H1 (cell line): ENCODE measurements at regions not wholly inside any gene's neighbourhood (a gene's known extent, or its start where the extent isn't known, plus 50 kb on each side); places are given as distances from the start of the nearest gene placed in this dataset.

Experiments
- ASH2L ChIP-seq: fragments of 200-600, 300-600 bp; sonication (generic); IDR thresholded peaks from one replicate; pipeline ENCODE4 v1.7.1; 2017; ENCODE audit warnings: low read length
- ATF2 ChIP-seq: IDR thresholded peaks from 2 replicates; pipeline ENCODE4 v1.6.1; 2012; ENCODE audit warnings: low read length, inconsistent platforms
- EP300 ChIP-seq, 2 experiments: IDR thresholded peaks; 1 replicate in 1 of 2; 2 replicates in 1 of 2; pipeline ENCODE4 v1.6.1; 2011 to 2012; ENCODE audit warnings: low read depth in 2 of 2, low read length in 2 of 2, mild to moderate bottlenecking in 2 of 2, borderline replicate concordance in 1 of 2, inconsistent platforms in 1 of 2, moderate library complexity in 1 of 2
- GABPA ChIP-seq: IDR thresholded peaks from 2 replicates; pipeline ENCODE4 v1.6.1; 2011; ENCODE audit warnings: mild to moderate bottlenecking, low read length, moderate library complexity, borderline replicate concordance; ENCODE audit not compliant: insufficient read depth
- JUND ChIP-seq: IDR thresholded peaks from 2 replicates; pipeline ENCODE4 v1.6.1; 2011; ENCODE audit warnings: mild to moderate bottlenecking, improper control_type of control experiment, low read length
- MAFK ChIP-seq: IDR thresholded peaks from 2 replicates; pipeline ENCODE4 v1.6.1; 2012; ENCODE audit warnings: low read depth, mild to moderate bottlenecking, improper control_type of control experiment, low read length
- POLR2AphosphoS5 ChIP-seq: IDR thresholded peaks from 2 replicates; pipeline ENCODE4 v1.6.1; 2011; ENCODE audit warnings: low read depth, low read length
- SP1 ChIP-seq: IDR thresholded peaks from 2 replicates; pipeline ENCODE4 v1.6.1; 2011; ENCODE audit warnings: low read depth, low read length
- TEAD4 ChIP-seq: IDR thresholded peaks from 2 replicates; pipeline ENCODE4 v1.6.1; 2012; ENCODE audit warnings: low read depth, low read length, inconsistent platforms, mixed read lengths
- TF ChIP-seq, protein P1 (sequence below), 3 experiments: IDR thresholded peaks; 1 replicate in 2 of 3; 2 replicates in 1 of 3; pipeline versions ENCODE4 v1.5.1 to v1.6.1; 2011; ENCODE audit warnings: low read length in 3 of 3, mild to moderate bottlenecking in 3 of 3, inconsistent platforms in 2 of 3, low read depth in 1 of 3, moderate library complexity in 1 of 3; ENCODE audit not compliant: insufficient read depth in 1 of 3; ENCODE audit errors: control extremely low read depth in 1 of 3

DNA sequence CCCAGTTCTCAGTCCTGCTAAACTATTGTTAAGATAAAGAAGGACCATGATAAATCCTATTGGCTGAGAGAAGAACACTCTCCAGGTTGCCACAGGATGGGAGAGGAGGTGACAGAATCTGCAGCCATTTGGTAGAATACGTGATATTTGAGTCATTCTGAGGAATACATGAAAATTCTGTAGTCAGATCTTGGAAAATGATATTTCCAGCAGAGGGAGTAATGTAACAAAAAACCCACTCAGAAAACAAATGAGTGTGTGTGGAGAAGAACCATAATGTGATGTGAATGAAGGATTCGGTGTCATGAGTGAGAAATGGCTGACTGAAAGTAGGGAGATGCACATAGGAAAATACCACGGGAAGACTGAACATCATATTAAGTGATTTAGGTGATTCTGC, 128.5 kb upstream of the PFKP start:
- no peak for TF ChIP-seq SP1
- no peak for TF ChIP-seq MAFK
- TF ChIP-seq EP300 (IDR thresholded peaks at IDR 0.05; ENCODE audit: borderline replicate concordance in 1 of 2, low read depth in 2 of 2, low read length in 2 of 2), result no peak
- no peak for TF ChIP-seq POLR2AphosphoS5
- no peak for TF ChIP-seq GABPA
- TF ChIP-seq, protein P1, sequence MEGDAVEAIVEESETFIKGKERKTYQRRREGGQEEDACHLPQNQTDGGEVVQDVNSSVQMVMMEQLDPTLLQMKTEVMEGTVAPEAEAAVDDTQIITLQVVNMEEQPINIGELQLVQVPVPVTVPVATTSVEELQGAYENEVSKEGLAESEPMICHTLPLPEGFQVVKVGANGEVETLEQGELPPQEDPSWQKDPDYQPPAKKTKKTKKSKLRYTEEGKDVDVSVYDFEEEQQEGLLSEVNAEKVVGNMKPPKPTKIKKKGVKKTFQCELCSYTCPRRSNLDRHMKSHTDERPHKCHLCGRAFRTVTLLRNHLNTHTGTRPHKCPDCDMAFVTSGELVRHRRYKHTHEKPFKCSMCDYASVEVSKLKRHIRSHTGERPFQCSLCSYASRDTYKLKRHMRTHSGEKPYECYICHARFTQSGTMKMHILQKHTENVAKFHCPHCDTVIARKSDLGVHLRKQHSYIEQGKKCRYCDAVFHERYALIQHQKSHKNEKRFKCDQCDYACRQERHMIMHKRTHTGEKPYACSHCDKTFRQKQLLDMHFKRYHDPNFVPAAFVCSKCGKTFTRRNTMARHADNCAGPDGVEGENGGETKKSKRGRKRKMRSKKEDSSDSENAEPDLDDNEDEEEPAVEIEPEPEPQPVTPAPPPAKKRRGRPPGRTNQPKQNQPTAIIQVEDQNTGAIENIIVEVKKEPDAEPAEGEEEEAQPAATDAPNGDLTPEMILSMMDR (IDR thresholded peaks at IDR 0.05; ENCODE audit: control extremely low read depth in 1 of 3, insufficient read depth in 1 of 3, low read depth in 1 of 3, low read length in 3 of 3), result no peak
- TF ChIP-seq ATF2, result no peak
- TF ChIP-seq TEAD4, result no peak
- TF ChIP-seq ASH2L, result no peak
- no peak for TF ChIP-seq JUND
